ENCODE measurements at regions not wholly inside any gene's neighbourhood (a gene's known extent, or its start where the extent isn't known, plus 50 kb on each side); places are given as distances from the start of the nearest gene placed in this dataset.

DNA sequence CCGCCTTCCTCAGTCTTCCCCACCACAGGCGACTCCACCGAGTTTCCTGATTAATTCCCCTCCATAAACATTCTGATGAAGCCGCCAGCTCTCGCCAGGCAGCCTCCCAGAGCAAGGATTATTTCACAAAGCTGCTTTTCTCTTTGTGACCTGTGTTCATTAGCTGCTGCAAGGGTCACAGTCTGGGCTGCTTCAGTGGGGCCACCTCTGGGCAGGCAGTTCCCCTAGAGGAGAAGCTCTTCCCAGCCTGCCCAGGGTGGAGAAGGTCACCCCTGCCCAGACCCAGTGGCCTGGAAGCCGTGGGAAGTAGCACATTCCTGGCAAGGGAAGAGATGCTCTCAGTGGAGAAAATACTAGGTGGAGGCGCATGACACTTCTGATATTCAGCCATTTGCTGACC, 58.4 kb upstream of the RAPGEF1 start:
- TF ChIP-seq, protein P1, sequence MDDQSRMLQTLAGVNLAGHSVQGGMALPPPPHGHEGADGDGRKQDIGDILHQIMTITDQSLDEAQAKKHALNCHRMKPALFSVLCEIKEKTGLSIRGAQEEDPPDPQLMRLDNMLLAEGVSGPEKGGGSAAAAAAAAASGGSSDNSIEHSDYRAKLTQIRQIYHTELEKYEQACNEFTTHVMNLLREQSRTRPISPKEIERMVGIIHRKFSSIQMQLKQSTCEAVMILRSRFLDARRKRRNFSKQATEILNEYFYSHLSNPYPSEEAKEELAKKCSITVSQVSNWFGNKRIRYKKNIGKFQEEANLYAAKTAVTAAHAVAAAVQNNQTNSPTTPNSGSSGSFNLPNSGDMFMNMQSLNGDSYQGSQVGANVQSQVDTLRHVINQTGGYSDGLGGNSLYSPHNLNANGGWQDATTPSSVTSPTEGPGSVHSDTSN (IDR thresholded peaks at IDR 0.05): no peak
- TF ChIP-seq SREBF2 (IDR thresholded peaks at IDR 0.05) (no peak), RCOR1 (IDR thresholded peaks at IDR 0.05; ENCODE audit: low read depth, low read length) (no peak), JUN (IDR thresholded peaks at IDR 0.05) (no peak), ZFP36 (IDR thresholded peaks at IDR 0.05; ENCODE audit: borderline replicate concordance, partially characterized antibody) (no peak), ZSCAN20 (CRISPR knock-in tag; IDR thresholded peaks at IDR 0.05) (no peak), POLR2A (IDR thresholded peaks at IDR 0.05; ENCODE audit: low read length) (no peak), HOXA7 (CRISPR knock-in tag; IDR thresholded peaks at IDR 0.05) (no peak), CBX8 (IDR thresholded peaks at IDR 0.05) (no peak), ZNF302 (CRISPR knock-in tag; IDR thresholded peaks at IDR 0.05) (no peak), HEYL (CRISPR knock-in tag; IDR thresholded peaks at IDR 0.05) (no peak), CEBPB (IDR thresholded peaks at IDR 0.05) (no peak), ZC3H11A (IDR thresholded peaks at IDR 0.05) (no peak)
- TF ChIP-seq, protein P2, sequence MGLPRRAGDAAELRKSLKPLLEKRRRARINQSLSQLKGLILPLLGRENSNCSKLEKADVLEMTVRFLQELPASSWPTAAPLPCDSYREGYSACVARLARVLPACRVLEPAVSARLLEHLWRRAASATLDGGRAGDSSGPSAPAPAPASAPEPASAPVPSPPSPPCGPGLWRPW (IDR thresholded peaks at IDR 0.05): no peak
- TF ChIP-seq, protein P3, sequence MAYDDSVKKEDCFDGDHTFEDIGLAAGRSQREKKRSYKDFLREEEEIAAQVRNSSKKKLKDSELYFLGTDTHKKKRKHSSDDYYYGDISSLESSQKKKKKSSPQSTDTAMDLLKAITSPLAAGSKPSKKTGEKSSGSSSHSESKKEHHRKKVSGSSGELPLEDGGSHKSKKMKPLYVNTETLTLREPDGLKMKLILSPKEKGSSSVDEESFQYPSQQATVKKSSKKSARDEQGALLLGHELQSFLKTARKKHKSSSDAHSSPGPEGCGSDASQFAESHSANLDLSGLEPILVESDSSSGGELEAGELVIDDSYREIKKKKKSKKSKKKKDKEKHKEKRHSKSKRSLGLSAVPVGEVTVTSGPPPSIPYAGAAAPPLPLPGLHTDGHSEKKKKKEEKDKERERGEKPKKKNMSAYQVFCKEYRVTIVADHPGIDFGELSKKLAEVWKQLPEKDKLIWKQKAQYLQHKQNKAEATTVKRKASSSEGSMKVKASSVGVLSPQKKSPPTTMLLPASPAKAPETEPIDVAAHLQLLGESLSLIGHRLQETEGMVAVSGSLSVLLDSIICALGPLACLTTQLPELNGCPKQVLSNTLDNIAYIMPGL (CRISPR knock-in tag; IDR thresholded peaks at IDR 0.05; ENCODE audit: borderline replicate concordance): no peak
- H3K4me1 ChIP-seq: no peaks in the 10 kb centered on the region
- no peak overlapping the region for H3K4me3 ChIP-seq
- ChIA-PET POLR2A (no interaction called here), CTCF (interaction anchor here (1.5 kb wide), 1 partner anchor 13 kb away, joined by 3 read pairs; no protein-coding TSS in a partner anchor)
- no peak overlapping the region for H3K27ac ChIP-seq
- no peak overlapping the region for H3K4me2 ChIP-seq
- H3K9me3 ChIP-seq: no peaks in the 10 kb centered on the region
- 10% methylated on average over 7 of the region's 7 CpGs for WGBS (ENCODE audit: missing lambda C conversion rate)
- ATAC-seq (no peak), FAIRE-seq (no peak), DNase-seq (ENCODE audit: low read depth in 1 of 2, low spot score in 1 of 2) (no peak)

DNA sequence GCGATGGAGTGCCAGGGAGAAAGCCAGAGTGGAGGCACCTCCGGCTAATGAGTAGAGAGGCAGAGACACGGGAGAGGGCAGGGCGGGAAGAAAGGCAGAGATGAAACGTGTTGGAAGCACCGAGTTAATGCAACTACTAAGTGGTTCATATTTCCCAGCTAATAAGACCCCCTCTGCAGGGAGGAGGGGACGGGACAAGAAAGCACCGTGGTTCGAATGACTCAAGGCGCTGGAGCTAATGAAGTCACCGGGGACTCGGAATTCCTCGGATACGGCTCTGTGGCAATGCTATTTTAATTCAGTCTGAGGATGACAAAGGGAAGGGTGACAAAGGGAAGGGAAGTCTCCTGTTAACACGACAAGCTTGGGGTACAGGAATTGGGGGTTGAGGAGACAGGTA, 54.5 kb upstream of the RAPGEF1 start:
- TF ChIP-seq HDAC2 (IDR thresholded peaks at IDR 0.05) (no peak), NFE2L2 (conservative IDR thresholded peaks at IDR 0.05; ENCODE audit: low read length) (no peak), BHLHE40 (IDR thresholded peaks at IDR 0.05; ENCODE audit: low read depth, low read length) (no peak), TP53 (CRISPR knock-in tag; IDR thresholded peaks at IDR 0.05) (no peak), PHF8 (IDR thresholded peaks at IDR 0.05; ENCODE audit: borderline replicate concordance, low read depth) (no peak)
- TF ChIP-seq, protein P4, sequence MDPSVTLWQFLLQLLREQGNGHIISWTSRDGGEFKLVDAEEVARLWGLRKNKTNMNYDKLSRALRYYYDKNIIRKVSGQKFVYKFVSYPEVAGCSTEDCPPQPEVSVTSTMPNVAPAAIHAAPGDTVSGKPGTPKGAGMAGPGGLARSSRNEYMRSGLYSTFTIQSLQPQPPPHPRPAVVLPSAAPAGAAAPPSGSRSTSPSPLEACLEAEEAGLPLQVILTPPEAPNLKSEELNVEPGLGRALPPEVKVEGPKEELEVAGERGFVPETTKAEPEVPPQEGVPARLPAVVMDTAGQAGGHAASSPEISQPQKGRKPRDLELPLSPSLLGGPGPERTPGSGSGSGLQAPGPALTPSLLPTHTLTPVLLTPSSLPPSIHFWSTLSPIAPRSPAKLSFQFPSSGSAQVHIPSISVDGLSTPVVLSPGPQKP (IDR thresholded peaks at IDR 0.05; ENCODE audit: low read depth, low read length): no peak
- TF ChIP-seq, protein P1 (IDR thresholded peaks at IDR 0.05): no peak
- Histone ChIP-seq H3K27ac (no peak overlapping the region), H3K9me3 (peaks cover 7% of the 10 kb centered on the region; the same call in 2 of the 3 replicates), H3K4me2 (no peak overlapping the region), H3K4me3 (no peak overlapping the region), H3K4me1 (no peaks in the 10 kb centered on the region)
- FAIRE-seq: no peak
- POLR2A ChIA-PET: no interaction called here
- ATAC-seq: no peak
- CTCF ChIA-PET: interaction anchor here (1.1 to 1.9 kb wide), 2 partner anchors 441 to 465 kb away, joined by 3 to 5 read pairs; no protein-coding TSS in a partner anchor
- WGBS (ENCODE audit: missing lambda C conversion rate): 39% methylated on average over 15 of the region's 15 CpGs
- DNase-seq (ENCODE audit: low read depth in 1 of 2, low spot score in 1 of 2): no peak

Data from A549 (cell line).